Stimulated activated CD4-positive, alpha-beta T cell treated with anti-CD3 and anti-CD28 coated beads, Interleukin-2, amount 100 ng/mL, for 24 hours (primary cell): ENCODE measurements at regions not wholly inside any gene's neighbourhood (a gene's known extent, or its start where the extent isn't known, plus 50 kb on each side); places are given as distances from the start of the nearest gene placed in this dataset.
A peak's percentile ranks its signal among the peaks of the same experiment; 100 is the strongest.

Experiments
- DNase-seq, 2 donors: peaks; one replicate each; pipeline ENCODE4 v3.0.0-alpha.2; 2020

- DNase-seq = no peak
These were observed 233.2 kb upstream of the TCF4 start for GRCh38 chr18:55821219-55821618.

- DNase-seq = no peak
These were observed 231.5 kb upstream of the TCF4 start for GRCh38 chr18:55819448-55819847.

GRCh38 chr18:55818284-55818683 lies 230.3 kb upstream of the TCF4 start:
- no peak for DNase-seq

GRCh38 chr18:55811925-55812324 lies 223.9 kb upstream of the TCF4 start:
- no peak for DNase-seq

- no peak for DNase-seq
These were observed 217.7 kb upstream of the TCF4 start for GRCh38 chr18:55805666-55806065.

- no peak for DNase-seq
These were observed 207.2 kb upstream of the TCF4 start for GRCh38 chr18:55795101-55795669.

- DNase-seq = no peak
These were observed 206.5 kb upstream of the TCF4 start for GRCh38 chr18:55794288-55795052.

GRCh38 chr18:55790296-55790695 lies 202.3 kb upstream of the TCF4 start:
- no peak for DNase-seq

GRCh38 chr18:55787536-55788073 lies 199.6 kb upstream of the TCF4 start:
- no peak for DNase-seq

GRCh38 chr18:55786651-55787272 lies 198.8 kb upstream of the TCF4 start:
- no peak for DNase-seq

- DNase-seq = no peak
These were observed 195.9 kb upstream of the TCF4 start for GRCh38 chr18:55783921-55784320.

GRCh38 chr18:55781481-55781957 lies 193.5 kb upstream of the TCF4 start:
- no peak for DNase-seq

GRCh38 chr18:55780586-55781071 lies 192.6 kb upstream of the TCF4 start:
- no peak for DNase-seq

GRCh38 chr18:55779691-55780585 lies 191.9 kb upstream of the TCF4 start:
- peak in 1 of 2 donors; percentile 1 for DNase-seq

- no peak for DNase-seq
These were observed 191.0 kb upstream of the TCF4 start for GRCh38 chr18:55778788-55779690.

GRCh38 chr18:55777666-55778304 lies 189.8 kb upstream of the TCF4 start:
- no peak for DNase-seq

- DNase-seq = no peak
These were observed 188.0 kb upstream of the TCF4 start for GRCh38 chr18:55775972-55776371.

GRCh38 chr18:55774505-55774904 lies 186.5 kb upstream of the TCF4 start:
- DNase-seq = no peak

GRCh38 chr18:55768255-55768654 lies 180.3 kb upstream of the TCF4 start:
- DNase-seq = no peak

- DNase-seq = no peak
These were observed 176.4 kb upstream of the TCF4 start for GRCh38 chr18:55764386-55764785.

GRCh38 chr18:55763805-55764204 lies 175.8 kb upstream of the TCF4 start:
- no peak for DNase-seq
